ENCODE measurements at regions not wholly inside any gene's neighbourhood (a gene's known extent, or its start where the extent isn't known, plus 50 kb on each side); places are given as distances from the start of the nearest gene placed in this dataset.

DNA sequence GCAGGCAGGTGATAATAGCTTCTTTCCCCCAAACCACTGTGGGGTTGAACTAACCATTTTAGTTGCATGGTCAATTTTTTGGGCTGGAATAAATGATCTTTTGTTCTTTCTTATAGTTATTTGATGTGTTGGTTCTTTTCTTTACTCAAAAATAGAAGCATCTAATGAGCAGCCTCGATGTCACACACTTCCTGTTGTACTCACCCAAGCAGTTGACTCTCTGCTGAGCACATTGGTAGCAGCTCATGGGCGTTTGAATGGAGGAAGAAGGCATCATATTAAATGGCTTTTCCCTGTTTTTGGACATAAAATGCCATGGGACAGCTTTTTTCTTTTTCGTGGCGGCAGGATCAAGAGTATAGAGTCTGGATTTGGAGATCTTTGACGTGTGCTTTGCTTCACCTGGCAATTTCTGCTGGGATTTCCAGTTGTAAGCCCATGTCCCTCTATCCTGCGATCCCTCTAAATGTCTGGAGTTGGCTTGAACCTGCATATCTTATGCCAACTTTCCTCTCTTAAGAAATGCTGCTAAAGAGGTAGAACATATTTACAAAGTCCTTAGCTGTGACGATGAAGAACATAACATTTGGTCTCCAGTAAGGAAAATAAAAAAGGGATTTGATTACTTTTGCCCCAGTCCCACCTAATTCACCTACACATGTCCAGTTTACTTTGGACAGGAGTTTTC is 268.3 kb downstream of the PRL start:
- H2AFZ ChIP-seq (ENCODE audit: low read depth) = no peak overlapping the region
- no peak overlapping the region for H3K4me2 ChIP-seq
- peaks cover 0 to 4% of the 10 kb centered on the region in 2 experiments for H3K36me3 ChIP-seq (replicated peaks in 1 of 2; ENCODE audit: control insufficient read depth in 1 of 2, insufficient read depth in 2 of 2, low read length in 1 of 2)
- H3K27me3 ChIP-seq (ENCODE audit: insufficient read depth) = no peaks in the 10 kb centered on the region
- peaks cover 8 to 15% of the 10 kb centered on the region in 2 experiments for H3K4me1 ChIP-seq (ENCODE audit: control insufficient read depth in 1 of 2, insufficient read depth in 2 of 2, low read depth in 1 of 2, low read length in 1 of 2)
- WGBS (ENCODE audit: low lambda C conversion rate) = 87% methylated on average over 7 of the region's 7 CpGs
- ChIA-PET CTCF (interaction anchor here (1.0 kb wide), 2 partner anchors 18 to 43 kb away, joined by 3 to 4 read pairs; no protein-coding TSS in a partner anchor), POLR2A (no interaction called here)
- no peaks in the 10 kb centered on the region for H3K9me2 ChIP-seq
- peaks cover 13% of the 10 kb centered on the region for H3F3A ChIP-seq (replicated peaks; ENCODE audit: insufficient read depth)
- no peak overlapping the region for H3K4me3 ChIP-seq (ENCODE audit: low read depth in 2 of 2, low read length in 1 of 2)
- H4K20me1 ChIP-seq (ENCODE audit: insufficient read depth) = no peaks in the 10 kb centered on the region
- no peaks in the 10 kb centered on the region for H3K9me3 ChIP-seq
- no peak overlapping the region for H3K27ac ChIP-seq (ENCODE audit: low read depth in 2 of 2, low read length in 1 of 2)
- no peak overlapping the region for H3K9ac ChIP-seq
- no peaks in the 10 kb centered on the region for H3K79me2 ChIP-seq (ENCODE audit: insufficient read depth)
- TF ChIP-seq RXRA (IDR thresholded peaks at IDR 0.05; ENCODE audit: borderline replicate concordance, low read depth) (no peak), SIN3A (IDR thresholded peaks at IDR 0.05; ENCODE audit: borderline replicate concordance, low read depth, low read length) (no peak)
- no peak for DNase-seq

DNA sequence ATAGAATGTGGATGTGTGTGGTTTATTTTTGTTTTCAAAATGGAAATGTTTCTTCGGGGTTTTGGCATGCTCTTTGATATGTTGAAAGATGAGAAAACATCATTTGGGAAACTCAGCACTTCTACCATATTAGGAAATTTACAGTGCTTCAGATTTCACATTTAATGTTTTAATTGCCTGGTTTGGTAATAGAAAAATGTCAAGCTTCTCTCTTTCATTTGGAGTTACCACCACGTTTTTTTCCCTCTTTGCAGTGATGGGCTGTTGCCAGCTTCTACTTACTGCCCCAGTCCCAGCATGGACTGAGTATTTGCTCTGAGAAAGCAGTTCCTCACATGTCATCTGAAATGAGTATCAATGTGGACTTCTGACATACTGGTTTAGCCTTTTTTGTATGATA is 267.7 kb downstream of the PRL start:
- peaks cover 8 to 11% of the 10 kb centered on the region in 2 experiments for H3K4me1 ChIP-seq (ENCODE audit: control insufficient read depth in 1 of 2, insufficient read depth in 2 of 2, low read depth in 1 of 2, low read length in 1 of 2)
- H3K27ac ChIP-seq (ENCODE audit: low read depth in 2 of 2, low read length in 1 of 2) = no peak overlapping the region
- no peak overlapping the region for H3K4me3 ChIP-seq (ENCODE audit: low read depth in 2 of 2, low read length in 1 of 2)
- TF ChIP-seq JUND (IDR thresholded peaks at IDR 0.05) (no peak), GATA2 (CRISPR knock-in tag; IDR thresholded peaks at IDR 0.05) (no peak), ELF1 (IDR thresholded peaks at IDR 0.05) (no peak), RAD21 (IDR thresholded peaks at IDR 0.05; ENCODE audit: low read length) (no peak), RFX5 (IDR thresholded peaks at IDR 0.05; ENCODE audit: low read length) (no peak), RCOR1 (IDR thresholded peaks at IDR 0.05; ENCODE audit: low read length) (no peak), TAF1 (IDR thresholded peaks at IDR 0.05; ENCODE audit: borderline replicate concordance, low read depth, low read length) (no peak), TEAD4 (IDR thresholded peaks at IDR 0.05; ENCODE audit: borderline replicate concordance, insufficient read depth) (no peak), FOSL2 (IDR thresholded peaks at IDR 0.05; ENCODE audit: borderline replicate concordance, low read depth) (no peak), RXRA (IDR thresholded peaks at IDR 0.05; ENCODE audit: borderline replicate concordance, low read depth) (no peak), NRF1 (IDR thresholded peaks at IDR 0.05; ENCODE audit: low read depth, low read length) (no peak), MEF2A (IDR thresholded peaks at IDR 0.05; ENCODE audit: borderline replicate concordance, low read depth) (no peak), EP300 (IDR thresholded peaks at IDR 0.05; ENCODE audit: borderline replicate concordance in 1 of 2, low read depth in 1 of 2, low read length in 1 of 2) (no peak), YY1 (IDR thresholded peaks at IDR 0.05; ENCODE audit: low read depth) (no peak), CHD2 (IDR thresholded peaks at IDR 0.05; ENCODE audit: low read length, partially characterized antibody) (no peak), FOXJ3 (CRISPR knock-in tag; IDR thresholded peaks at IDR 0.05) (no peak), EZH2phosphoT487 (IDR thresholded peaks at IDR 0.05; ENCODE audit: borderline replicate concordance, low read depth) (no peak)
- TF ChIP-seq, protein P1, sequence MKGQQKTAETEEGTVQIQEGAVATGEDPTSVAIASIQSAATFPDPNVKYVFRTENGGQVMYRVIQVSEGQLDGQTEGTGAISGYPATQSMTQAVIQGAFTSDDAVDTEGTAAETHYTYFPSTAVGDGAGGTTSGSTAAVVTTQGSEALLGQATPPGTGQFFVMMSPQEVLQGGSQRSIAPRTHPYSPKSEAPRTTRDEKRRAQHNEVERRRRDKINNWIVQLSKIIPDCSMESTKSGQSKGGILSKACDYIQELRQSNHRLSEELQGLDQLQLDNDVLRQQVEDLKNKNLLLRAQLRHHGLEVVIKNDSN (IDR thresholded peaks at IDR 0.05; ENCODE audit: borderline replicate concordance, low read depth) = no peak
- TF ChIP-seq, protein P2, sequence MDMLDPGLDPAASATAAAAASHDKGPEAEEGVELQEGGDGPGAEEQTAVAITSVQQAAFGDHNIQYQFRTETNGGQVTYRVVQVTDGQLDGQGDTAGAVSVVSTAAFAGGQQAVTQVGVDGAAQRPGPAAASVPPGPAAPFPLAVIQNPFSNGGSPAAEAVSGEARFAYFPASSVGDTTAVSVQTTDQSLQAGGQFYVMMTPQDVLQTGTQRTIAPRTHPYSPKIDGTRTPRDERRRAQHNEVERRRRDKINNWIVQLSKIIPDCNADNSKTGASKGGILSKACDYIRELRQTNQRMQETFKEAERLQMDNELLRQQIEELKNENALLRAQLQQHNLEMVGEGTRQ (IDR thresholded peaks at IDR 0.05; ENCODE audit: borderline replicate concordance, low read depth, low read length) = no peak
- TF ChIP-seq, protein P3, sequence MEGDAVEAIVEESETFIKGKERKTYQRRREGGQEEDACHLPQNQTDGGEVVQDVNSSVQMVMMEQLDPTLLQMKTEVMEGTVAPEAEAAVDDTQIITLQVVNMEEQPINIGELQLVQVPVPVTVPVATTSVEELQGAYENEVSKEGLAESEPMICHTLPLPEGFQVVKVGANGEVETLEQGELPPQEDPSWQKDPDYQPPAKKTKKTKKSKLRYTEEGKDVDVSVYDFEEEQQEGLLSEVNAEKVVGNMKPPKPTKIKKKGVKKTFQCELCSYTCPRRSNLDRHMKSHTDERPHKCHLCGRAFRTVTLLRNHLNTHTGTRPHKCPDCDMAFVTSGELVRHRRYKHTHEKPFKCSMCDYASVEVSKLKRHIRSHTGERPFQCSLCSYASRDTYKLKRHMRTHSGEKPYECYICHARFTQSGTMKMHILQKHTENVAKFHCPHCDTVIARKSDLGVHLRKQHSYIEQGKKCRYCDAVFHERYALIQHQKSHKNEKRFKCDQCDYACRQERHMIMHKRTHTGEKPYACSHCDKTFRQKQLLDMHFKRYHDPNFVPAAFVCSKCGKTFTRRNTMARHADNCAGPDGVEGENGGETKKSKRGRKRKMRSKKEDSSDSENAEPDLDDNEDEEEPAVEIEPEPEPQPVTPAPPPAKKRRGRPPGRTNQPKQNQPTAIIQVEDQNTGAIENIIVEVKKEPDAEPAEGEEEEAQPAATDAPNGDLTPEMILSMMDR (IDR thresholded peaks at IDR 0.05) = no peak
- H3K9me3 ChIP-seq = no peaks in the 10 kb centered on the region
- H3K27me3 ChIP-seq (ENCODE audit: insufficient read depth) = no peaks in the 10 kb centered on the region
- no peak overlapping the region for H2AFZ ChIP-seq (ENCODE audit: low read depth)
- CTCF ChIA-PET = interaction anchor here (1.0 kb wide), 1 partner anchor 42 kb away, joined by 4 read pairs; no protein-coding TSS in a partner anchor
- POLR2A ChIA-PET = no interaction called here
- WGBS (ENCODE audit: low lambda C conversion rate) = 78% methylated on average over 2 of the region's 2 CpGs
- H3K9ac ChIP-seq = no peak overlapping the region
- no peak for DNase-seq
- H3F3A ChIP-seq (replicated peaks; ENCODE audit: insufficient read depth) = peaks cover 13% of the 10 kb centered on the region
- H3K4me2 ChIP-seq = no peak overlapping the region
- H4K20me1 ChIP-seq (ENCODE audit: insufficient read depth) = no peaks in the 10 kb centered on the region
- H3K9me2 ChIP-seq = no peaks in the 10 kb centered on the region
- peaks cover 0 to 4% of the 10 kb centered on the region in 2 experiments for H3K36me3 ChIP-seq (replicated peaks in 1 of 2; ENCODE audit: control insufficient read depth in 1 of 2, insufficient read depth in 2 of 2, low read length in 1 of 2)
- H3K79me2 ChIP-seq (ENCODE audit: insufficient read depth) = no peaks in the 10 kb centered on the region
